NCI-H446 treated with DMSO at 0.1 percent for 48 hours (cell line): ENCODE measurements at regions not wholly inside any gene's neighbourhood (a gene's known extent, or its start where the extent isn't known, plus 50 kb on each side); places are given as distances from the start of the nearest gene placed in this dataset.
"Not testable (repeated sequence)": the region's sequence is repeated elsewhere in the genome, so short reads cannot be mapped to it uniquely, and the experiment has no call there.

Source experiments
- DNase-seq: peaks from one replicate; lab custom pipeline; 2025; lab: John Stamatoyannopoulos, UW

- DNase-seq, result no peak
Observed at GRCh38 chr5:87198010-87198409, 69.7 kb upstream of the RASA1 start.

GRCh38 chr5:87199246-87199645 lies 68.4 kb upstream of the RASA1 start:
- not testable (repeated sequence) for DNase-seq

GRCh38 chr5:87199704-87200103 lies 68.0 kb upstream of the RASA1 start:
- DNase-seq, result not testable (repeated sequence)

GRCh38 chr5:87210076-87210475 lies 57.6 kb upstream of the RASA1 start:
- no peak for DNase-seq

GRCh38 chr5:87210743-87211142 lies 56.9 kb upstream of the RASA1 start:
- no peak for DNase-seq

GRCh38 chr5:87211676-87212075 lies 56.0 kb upstream of the RASA1 start:
- no peak for DNase-seq

- DNase-seq, result not testable (repeated sequence)
Observed at GRCh38 chr5:87212183-87212582, 55.5 kb upstream of the RASA1 start.

GRCh38 chr5:87217480-87217879 lies 50.2 kb upstream of the RASA1 start:
- DNase-seq, result not testable (repeated sequence)
